NCI-H2196 (cell line): ENCODE measurements at regions not wholly inside any gene's neighbourhood (a gene's known extent, or its start where the extent isn't known, plus 50 kb on each side); places are given as distances from the start of the nearest gene placed in this dataset.
"Not testable (repeated sequence)": the region's sequence is repeated elsewhere in the genome, so short reads cannot be mapped to it uniquely, and the experiment has no call there.

ENCODE experiments used
- DNase-seq: peaks from one replicate; lab custom pipeline; 2025; ENCODE audit not compliant: unreplicated experiment; lab: John Stamatoyannopoulos, UW

DNA sequence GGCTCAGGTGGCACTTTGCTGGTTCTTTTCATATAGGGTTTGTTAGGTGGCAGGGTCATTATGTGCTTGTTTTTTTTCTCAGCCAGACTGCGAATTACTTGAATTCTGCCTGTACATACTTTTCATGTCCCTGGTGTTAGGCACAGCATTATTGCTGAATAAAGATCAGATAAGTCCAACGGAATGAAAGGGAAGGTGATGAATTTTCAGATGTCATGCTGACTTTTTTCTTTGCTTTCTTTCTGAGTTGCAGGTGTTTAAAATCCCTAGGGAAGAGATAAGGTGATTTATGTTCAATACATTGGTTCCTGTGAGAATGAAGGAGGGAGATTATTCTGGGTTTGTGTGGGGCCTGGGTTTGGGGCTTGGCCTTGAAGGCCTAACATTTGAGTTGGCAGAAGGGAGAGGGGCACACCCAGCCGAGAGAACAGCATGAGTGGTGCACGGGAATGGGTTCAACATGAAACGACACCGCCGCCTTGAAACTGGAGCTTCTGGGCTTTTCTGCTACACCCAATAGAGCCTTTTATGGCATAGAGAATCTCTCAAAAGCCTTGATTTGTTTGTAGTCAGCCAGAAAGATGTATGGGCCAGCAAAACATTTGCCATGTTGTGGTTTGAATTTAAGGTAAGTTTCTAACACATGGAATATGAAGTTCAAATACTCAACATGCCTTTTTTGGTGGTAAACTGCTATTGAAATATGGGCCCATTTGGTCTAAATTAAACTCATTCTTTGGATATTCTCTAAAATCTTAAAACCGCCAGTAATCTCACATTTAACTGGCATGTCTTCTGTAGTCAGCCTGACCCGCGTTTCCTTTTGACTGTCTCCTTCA, 477.0 kb downstream of the PCNX1 start:
- no peak for DNase-seq

DNA sequence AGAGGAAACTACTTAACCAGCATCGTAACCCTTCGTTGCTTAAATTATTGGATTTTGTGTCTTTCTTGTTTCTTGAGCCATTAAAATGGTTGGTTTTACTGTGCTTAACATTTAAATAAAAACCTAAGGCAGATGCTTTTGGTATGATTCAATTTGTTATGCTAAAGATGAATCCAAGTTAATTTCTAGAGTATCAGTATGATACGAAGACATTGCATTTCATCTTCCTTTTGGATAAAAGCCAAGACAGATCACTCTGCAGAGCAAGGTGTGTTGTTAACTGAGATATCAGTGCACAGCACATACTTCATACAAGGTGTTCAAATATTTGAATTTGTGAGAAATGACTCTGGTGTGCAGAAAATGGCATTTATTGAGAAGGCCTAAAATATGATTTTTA, 480.5 kb downstream of the PCNX1 start:
- DNase-seq: no peak

DNA sequence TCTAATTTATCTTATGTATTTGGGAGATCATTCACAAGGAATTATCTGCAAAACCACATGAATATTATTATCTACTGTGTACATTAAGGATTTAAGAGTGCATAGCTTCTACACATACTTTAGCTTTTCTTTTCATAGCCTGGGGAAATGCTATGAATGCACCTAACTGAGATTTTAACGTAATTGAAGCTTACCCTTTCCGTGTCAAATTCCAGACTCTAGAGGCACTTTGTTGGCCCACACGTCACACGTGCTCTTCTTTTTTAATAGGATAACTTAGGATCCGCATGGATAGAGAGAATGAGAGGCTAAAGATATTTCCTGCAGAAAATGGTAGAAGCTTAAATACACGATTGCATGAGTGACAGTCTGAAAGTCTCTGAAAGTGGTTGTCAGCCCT, 481.1 kb downstream of the PCNX1 start:
- no peak for DNase-seq

- DNase-seq: no peak
These were observed 481.6 kb downstream of the PCNX1 start for GRCh38 chr14:71388862-71389261.

- no peak for DNase-seq
These were observed 487.1 kb downstream of the PCNX1 start for GRCh38 chr14:71394386-71394785.

GRCh38 chr14:71395151-71395604, 487.9 kb downstream of the PCNX1 start:
- DNase-seq: no peak

DNA sequence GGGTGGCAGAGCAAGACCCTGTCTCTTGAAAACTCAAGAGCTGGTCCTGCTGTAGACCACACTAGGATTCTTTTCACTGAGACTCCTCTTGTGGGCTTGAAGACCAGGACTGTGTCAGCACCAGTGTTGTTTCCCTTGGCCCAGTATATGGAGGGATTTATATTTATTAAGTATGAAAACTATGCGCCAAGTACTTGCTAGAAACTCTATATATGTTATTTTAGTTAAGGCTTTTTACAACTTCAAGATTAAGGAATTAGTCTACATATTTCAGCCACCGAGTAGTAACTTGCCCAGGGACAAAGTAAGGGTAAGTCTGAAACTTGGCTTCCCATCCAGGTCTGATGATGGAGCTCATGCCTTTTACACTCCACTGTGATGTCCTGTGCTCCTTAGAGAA, 488.4 kb downstream of the PCNX1 start:
- no peak for DNase-seq

DNA sequence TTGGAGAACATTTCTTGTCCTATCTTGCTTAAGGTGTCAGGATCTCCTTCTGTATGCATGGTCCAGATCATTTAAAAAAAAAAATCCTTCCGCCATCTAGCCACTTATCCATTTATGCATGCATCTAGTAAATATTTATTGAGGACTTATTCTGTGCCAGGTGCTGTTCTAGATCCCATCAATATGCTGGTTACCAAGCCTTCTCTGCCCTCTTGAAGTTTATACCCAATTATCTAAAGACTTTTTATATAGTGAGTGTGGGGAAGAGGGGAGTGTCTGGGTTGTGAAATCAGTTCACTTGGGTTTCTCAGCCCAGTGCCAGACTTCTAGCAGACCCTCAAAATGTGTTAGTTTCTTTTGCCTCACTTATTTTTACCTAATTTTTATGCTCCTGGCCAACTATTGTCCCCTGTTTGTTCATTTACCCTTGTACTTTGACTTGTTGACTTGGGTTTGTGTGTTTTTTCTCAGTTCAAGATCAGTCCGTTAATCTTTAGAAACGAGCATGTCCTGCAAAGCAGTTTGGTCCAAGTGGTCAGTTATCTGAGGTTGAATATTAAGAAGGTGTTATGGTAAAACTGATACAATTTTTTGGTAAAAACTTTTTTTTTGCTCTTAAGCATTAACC, 488.9 kb downstream of the PCNX1 start:
- DNase-seq: no peak

- DNase-seq: no peak
These were observed 490.1 kb downstream of the PCNX1 start for GRCh38 chr14:71397371-71397770.

DNA sequence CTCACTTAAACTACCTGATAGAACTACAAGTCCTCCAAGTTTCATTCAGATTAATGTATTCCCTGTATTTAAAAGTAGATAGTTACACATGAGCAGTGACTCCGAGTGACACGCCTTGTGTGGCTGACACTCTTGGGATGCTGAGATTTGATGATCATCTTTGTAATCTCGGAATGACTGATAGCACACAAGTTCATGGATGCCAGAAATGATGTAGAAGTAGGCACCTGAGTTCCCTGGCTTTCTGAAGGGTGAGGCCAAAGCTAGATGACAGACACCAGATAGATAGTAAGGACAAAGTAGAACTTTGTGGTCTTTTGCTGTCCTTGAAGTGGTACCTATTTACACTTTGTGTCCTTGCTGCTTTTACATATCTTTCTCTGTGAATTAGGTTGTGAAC, 491.2 kb downstream of the PCNX1 start:
- DNase-seq: no peak

DNA sequence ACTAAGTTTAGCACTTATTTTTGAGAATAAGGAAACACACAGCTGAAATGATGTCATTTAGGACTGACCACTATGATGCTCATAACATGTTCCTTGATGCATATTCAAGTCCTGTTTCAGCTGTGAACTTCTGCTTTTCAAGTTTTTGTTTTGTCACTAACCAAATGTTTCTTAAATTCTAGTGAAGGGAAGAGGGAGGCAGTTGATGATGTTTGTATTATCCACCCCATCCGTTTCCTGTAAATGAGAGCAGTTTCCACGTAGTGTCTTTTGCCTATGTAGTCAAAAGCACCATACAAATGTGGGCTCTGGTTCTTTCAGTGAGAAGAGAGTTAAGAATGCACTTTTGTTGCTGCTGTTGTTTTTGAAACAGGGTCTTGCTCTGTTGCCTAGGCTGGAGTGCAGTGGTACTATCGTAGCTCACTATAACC, 491.8 kb downstream of the PCNX1 start:
- DNase-seq: no peak

GRCh38 chr14:71400871-71401321, 493.6 kb downstream of the PCNX1 start:
- no peak for DNase-seq

DNA sequence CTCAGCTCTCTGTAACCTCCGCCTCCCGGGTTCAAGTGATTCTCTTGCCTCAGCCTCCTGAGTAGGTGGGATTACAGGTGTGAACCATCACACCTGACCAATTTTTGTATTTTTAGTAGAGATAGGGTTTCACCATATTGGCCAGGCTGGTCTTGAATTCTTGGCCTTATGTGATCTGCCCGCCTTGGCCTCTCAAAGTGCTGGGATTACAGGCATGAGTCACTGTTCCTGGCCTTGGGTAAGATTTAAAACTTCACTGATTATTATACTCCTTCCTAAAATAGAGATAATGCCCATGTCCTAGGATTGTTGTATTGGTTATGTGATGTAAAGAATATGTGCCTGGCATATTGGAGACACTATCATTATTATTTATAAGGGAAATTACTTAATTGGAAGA, 495.2 kb downstream of the PCNX1 start:
- not testable (repeated sequence) for DNase-seq

DNA sequence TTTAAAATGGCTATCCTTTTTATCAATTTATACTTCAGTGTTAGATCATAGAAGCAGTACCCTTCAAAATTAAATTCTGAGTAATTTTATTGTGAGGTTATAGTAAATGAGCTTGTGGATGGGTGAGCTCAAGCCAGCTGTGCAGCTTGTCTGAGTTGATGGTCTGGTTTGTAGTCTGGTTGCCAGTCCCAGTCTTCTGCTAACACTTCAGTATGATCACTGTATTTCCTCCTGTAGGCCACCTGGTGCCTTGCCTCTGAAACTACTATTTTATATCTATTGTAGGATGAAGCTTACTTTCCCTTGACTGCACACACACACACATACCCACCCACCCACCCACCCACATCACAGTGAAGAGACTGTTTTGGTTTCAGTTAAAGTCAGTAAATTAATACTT, 496.4 kb downstream of the PCNX1 start:
- DNase-seq: peak; percentile 26

DNA sequence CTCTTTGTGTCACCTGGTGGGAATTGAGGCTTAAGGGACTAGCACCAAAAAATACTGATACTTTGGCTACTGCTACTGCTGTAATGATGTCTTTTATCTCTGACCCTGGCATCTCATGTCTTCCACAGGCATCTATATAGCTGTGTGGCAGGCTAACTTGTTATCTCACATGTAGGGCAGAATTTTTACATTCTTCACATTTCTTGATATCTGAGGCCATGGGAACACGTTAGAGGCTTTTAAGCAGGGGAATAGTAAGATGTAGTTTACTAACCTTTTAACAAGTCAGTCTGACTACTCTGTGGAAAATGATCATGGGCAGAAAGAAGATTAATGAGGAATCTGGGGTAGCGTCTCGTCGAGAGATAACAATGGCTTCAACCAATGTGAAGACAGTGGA, 498.4 kb downstream of the PCNX1 start:
- no peak for DNase-seq

DNA sequence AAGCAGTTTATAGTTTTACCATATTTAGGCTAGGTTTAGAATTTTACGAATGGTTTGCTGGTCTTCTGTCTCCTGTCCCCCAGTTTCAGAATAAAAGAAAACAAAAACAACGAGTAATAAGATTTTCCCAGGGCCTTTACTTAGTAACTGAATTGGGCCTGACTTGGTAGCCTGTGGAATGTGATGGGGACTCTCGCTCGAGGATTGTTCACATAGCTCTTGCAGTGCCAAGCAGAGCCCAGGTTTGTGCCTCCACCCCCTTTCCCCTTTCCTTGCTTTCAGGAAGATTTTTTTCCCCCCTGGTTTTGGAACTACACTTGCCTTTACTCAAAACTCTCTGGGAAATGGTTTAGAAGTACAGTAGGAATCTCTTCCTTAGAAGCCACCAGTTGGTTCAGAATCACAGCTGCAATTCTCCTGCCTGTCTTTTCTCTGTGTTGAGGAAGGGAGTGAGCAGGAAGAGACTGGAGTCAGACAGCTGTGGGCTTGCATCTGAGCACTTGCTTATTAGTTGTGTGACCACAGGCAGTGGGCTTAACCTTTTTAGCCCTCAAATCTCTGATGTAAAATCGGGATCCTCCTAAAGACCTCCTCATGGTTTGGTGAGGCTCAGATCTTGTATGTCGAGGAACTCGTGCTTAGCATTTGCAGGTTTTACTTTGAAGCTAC, 501.2 kb downstream of the PCNX1 start:
- no peak for DNase-seq

DNA sequence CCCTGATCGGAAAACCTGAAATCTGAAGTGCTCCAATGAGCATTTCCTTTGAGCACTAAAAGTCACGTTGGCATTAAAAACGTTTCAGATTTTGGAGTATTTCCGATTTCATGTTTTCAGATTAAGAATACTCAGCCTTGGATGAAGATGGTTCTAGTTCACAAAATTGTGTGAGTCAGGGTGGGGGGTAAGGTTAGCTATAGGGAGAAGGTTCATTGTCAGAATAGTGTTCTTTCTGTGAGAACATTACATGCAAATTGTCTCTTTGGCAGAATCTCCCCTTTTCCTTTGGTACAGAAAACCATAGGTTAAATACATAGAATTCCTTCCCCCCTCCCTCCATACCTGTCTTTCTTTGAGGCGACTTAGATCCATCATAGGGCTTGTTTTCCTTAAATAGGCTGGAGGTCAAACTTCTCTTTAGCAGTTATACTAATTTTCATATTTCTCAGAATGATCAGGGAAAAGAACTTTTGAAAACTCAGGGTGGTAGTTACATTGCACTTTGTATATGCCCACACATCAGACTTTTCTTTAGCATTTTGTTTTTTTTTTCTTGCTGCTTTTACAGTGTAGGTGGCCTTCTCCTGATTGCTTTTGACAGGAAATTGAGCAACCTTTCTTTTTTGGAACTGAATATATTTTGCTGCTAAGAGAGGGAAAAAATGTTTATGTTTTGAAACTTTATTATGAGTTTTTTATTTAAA, 503.5 kb downstream of the PCNX1 start:
- no peak for DNase-seq

DNA sequence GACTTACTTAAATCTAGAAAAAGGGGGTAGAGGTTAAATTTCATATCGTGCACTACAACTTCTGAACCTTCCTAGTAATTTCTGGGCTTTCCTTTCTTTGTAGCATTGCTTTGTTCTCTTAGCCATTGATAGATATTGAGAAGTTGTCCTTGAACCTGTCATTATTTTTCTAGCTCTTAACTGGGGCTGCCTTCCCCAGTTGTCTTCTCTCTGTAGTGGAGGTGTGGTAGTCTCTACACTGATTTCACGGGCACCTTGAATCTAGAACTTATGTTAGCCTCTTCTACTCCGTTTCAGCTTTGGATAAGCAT, 504.0 kb downstream of the PCNX1 start:
- no peak for DNase-seq

DNA sequence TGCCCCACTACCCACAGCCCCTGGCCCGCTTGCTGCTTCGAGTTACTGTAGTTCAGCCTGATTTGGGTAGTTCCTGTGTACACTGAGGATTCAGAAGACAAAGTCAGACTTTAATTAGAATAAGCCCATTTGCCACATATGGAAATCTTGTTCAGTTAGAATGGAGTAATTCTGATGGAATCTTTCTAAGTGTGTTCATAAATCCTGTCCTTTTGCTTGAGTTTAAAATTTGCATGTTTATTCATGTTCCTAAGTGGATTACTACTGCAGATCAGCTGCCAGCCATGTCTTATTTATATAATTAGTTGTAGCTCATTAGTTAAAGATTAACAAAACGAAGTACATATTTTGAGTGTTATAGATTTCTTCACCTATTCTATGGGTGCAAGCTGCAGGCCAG, 504.5 kb downstream of the PCNX1 start:
- DNase-seq: no peak

DNA sequence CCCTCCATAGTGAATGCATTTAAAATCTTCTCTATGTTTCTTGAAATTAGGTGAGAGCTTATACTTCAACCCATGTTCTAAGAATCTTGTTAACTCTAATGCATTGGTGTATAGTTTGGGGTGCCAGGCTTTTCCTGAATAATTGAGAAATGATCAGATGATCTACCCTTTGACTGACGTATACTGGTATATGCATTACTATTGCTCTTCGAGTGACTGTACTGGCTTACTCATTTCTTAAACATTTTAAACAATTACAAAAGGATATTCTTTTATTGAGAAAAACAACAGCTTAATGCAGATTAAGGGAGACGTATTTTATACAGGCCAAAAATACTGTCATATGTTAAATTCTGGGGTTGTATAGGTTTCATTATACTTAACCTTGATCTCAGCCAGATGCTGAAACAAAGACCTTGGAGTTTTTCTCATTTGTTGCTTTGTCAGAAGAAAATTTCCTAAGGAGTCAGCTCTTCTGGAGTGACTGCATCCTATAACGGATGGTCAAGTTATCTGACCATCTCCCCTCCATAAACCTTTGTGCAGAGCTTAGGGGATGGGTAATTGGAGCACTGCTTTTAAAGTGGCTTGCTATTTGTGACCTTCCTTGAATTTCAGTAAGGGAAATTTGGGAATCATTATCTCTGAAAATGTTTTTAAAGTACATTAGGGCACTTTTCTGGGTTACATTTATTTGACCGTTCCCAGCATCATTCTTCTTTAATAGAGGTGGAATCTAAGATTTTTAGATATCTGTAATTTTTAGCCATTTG, 507.6 kb downstream of the PCNX1 start:
- DNase-seq: no peak

- DNase-seq: no peak
These were observed 508.1 kb downstream of the PCNX1 start for GRCh38 chr14:71415404-71415690.
